ENCODE measurements at regions not wholly inside any gene's neighbourhood (a gene's known extent, or its start where the extent isn't known, plus 50 kb on each side); places are given as distances from the start of the nearest gene placed in this dataset.
"Not testable (repeated sequence)": the region's sequence is repeated elsewhere in the genome, so short reads cannot be mapped to it uniquely, and the experiment has no call there.

DNA sequence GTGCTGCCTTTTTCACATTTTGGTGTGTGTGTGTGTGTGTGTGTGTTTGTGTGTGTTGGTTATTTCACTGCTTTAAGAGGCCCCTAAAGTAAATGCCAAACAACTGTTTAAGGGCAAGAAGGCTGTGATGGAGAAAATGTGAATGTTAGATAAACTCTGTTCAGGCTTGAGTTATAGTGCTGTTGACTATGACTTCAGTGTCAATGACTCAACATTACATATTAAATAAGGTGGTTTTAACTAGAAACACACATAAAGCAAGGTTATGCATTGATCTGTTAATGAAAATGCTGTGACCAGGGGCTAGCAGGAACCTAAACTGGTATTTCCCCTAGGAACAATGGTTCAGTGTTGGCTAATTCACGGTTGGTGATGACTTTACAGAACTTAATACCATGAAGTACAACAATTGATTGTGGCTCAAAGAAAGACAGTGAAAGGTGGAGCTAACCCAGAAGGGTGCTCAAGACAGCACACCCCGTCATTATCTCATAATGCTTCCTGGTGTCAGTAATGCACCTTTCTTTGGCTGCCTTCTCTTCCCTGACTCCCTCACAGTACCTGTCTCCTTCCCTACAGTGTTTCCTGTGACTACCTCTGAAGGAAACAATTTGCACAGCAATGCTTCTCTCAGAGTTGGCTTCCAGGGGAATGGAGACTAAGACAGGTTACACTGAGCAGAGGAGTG lies 116.1 kb downstream of the RIN2 start:
- no peak for DNase-seq

- DNase-seq: no peak
These were observed 117.5 kb downstream of the RIN2 start for GRCh38 chr20:19875376-19876221.

DNA sequence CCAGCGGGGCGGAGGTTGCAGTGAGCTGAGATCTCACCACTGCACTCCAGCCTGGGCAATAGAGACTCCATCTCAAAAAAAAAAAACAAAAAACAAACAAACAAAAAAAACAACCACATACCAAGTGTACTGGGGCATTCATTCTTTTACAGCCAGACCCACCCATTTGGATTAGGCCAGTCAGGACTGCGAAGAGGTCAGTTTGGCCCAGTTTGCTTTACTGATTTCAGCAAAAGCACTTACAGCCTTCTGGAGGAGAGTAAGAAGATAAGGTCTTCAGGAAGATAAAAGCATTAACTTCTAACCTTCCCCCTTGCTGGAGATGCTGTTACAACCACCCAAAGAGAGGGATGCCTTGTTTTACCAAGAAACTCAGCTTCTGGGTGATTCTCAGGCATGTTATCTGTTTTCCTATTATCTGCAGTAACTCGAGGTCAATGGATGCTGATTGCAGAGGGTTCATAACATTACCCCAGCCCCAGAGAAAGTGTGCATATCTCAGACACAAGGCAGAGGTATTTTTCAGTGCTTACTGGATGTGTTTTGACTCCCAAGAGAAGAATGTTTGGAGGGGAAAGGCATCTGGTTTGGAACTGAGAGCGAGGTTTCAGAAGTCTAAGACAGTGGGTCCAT lies 118.9 kb downstream of the RIN2 start:
- DNase-seq: no peak

GRCh38 chr20:19879874-19880255 lies 121.8 kb downstream of the RIN2 start:
- not testable (repeated sequence) for DNase-seq

GRCh38 chr20:19880256-19881079 lies 122.4 kb downstream of the RIN2 start:
- DNase-seq: no peak

- DNase-seq: no peak
These were observed 123.2 kb downstream of the RIN2 start for GRCh38 chr20:19881080-19881840.

DNA sequence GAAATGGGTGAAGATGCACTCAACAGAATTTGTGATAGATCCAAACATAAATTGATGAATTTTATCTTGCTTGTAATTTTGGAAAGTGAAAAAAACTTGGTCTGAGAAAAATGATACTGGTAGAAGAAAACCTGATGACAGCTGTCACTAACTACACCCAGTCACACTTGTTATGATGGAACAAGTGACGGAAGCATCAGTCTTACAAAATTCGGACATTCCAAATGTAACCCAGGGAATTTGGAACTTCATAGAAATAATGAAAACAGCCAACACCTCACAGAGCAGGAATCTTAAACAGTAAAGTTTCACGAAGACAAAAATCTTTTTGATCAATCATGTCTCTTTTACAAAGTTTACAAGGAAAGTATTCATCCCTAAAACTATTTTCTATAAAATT lies 123.9 kb downstream of the RIN2 start:
- DNase-seq: no peak

DNA sequence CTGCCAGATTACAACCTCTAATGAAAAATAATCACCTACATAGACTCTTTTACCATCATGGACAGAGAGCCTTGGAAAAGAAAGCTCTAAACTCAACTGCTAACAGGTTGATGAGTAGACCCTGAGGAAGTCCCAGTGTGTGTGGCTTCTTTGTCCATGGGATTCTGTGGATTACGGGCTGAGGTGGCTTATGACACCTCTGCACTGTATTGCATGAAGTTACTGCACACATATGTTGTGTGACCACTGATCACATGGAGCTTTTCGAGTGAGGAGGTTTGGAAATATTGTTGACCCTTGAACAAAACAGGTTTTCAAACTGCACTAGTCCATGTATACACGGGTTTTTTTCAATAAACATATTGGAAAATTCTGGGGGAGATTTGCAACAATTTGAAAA lies 124.4 kb downstream of the RIN2 start:
- no peak for DNase-seq

DNA sequence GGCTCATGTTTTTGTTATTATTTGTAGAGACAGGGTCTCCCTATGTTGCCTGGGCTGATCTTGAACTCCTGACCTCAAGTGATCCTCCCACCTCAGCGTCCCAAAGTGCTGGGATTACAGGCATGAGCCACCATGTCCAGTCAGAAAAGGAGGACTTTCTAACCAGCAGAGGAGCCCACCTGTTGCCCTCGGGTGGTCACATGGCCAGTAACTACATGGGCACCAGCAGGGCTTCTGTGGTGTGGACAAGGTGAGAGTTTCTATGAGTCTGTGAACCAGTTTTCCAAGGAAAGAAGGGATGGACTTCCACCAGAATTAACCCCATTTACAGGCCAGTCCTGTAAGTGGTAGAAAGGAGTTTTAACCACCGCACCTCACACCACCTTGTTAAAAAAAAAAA lies 125.4 kb downstream of the RIN2 start:
- DNase-seq: no peak

DNA sequence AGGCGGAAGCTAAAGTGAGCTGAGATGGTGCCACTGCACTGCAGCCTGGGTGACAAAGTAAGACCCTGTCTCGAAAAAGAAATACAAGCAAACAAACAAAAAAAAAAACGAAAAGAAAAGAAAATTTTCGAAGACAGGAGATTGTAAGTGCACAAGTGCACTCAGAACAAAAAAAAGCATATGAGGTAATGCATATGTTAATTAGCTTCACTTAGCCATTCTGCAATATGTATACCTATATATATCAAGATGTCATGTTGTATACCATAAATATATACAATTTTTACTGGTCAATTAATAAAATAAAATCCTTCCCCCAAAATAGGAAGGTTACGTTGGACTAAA lies 127.5 kb downstream of the RIN2 start:
- DNase-seq: no peak

DNA sequence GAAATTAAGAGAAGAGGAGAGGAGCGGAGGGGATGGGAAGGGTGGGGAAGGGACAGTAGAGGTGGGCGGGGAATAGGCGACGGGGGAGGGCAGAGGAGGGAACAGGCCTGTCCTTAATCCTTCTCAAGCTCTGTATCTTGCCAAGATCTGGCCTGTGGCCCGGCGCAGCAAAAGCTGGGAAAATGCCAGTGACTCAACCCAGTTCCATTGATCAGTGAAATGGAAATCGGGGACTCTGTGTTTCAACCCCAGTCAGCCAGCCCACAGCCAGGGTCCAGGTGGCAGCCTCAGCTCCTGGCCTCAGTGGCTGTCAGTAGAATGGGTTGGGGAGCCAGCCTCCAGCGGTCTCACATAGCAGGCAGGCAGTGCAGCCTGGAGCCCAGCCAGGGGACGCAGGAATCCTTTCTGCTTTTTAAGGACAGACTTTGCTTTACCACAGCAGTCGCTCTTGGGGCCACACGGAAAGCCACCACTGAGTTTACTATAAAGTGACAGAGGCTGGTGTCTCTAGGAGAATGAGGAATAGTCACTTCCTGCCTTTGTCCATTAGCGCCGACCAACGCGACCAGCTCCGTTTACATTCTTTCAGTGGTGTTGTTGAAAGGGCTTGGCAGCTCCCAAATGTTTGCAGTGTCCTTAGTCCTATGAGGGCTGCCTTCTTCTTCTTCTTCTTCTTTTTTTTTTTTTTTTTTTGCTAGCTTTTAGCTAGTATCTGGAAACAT lies 128.0 kb downstream of the RIN2 start:
- DNase-seq: peak in 1 of 2 experiments; percentile 22

DNA sequence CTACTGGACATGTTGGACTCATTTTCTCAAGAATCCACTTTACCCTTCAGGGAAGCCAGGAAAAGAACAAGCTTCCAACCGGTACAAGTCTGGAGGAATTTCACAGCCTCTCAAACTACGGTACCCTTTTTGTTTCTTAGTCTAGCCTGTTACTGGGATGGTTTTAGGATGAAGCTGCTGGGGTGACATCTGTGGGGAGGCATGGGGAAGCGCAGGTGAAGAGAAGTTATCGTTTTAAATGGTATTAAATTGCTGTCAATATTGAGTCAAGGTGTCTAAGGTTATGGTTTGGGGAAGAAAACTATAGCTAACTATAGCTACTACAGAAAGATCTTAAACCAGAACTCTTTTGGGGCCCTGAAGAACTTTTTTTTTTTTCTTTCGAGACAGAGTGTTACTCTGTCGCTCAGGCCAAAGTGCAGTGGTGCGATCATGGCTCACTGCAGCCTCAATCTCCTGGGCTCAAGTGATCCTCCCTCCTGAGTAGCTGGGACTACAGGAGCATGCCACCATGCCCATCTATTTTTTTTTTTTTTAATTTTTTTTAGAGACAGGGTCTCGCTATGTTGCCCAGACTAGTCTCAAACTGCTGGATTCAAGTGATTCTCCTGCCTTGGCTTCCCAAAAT lies 128.7 kb downstream of the RIN2 start:
- no peak for DNase-seq

- DNase-seq: no peak
These were observed 129.4 kb upstream of the NAA20 start for GRCh38 chr20:19887556-19888268.

DNA sequence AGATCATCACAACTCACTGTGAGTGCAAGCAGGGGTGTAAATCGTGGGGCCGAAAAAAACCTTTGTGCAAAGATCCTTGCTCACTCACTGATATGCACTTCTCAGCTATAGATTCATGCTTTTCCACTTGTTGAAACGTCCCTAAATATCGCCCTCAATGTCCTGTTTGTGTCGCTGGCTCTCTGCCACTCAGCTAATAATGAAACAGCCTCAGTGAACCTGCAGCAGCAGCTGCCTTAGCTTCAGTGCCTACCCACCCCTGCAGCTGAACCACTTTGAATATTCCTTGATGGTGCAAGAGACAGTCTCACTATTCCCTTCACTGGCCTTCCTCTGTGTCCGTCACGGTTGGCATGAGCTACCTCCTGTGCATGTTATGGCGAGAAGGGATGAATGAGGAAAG lies 128.9 kb upstream of the NAA20 start:
- DNase-seq: peak; percentile 58 to 82

- DNase-seq: peak in 1 of 2 experiments; percentile 15
These were observed 127.9 kb upstream of the NAA20 start for GRCh38 chr20:19889011-19889953.

DNA sequence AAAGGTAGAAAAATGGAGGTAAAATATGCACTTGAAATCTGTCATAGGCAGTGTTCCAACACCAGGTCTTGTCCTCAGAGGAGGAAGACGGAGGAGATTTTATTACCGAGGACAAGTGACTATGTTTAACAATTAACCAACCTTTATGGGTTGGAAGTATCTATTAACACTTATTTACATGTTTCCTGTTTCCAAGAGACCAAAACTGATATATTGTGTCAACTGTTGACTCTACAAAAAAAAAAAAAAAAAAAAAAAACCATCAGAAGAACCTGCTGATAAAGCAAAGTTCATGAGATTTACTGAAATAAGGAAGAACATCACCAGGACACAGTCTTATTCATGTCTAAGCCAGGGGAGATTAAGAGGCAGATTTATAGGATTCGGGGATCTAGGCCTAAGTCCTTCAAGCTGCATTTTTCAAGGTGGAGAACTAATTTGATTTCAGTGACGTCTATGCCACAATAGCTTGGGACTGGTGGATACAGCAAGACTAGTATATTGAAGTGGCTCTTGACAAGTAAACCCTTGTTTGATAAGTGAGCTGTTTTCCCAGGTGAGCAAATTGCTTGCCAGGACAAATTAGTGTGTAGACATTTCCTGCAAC lies 126.6 kb upstream of the NAA20 start:
- DNase-seq: peak in 1 of 2 experiments; percentile 43

GRCh38 chr20:19893356-19893755 lies 123.8 kb upstream of the NAA20 start:
- DNase-seq: no peak

- DNase-seq: no peak
These were observed 121.4 kb upstream of the NAA20 start for GRCh38 chr20:19895761-19896160.

DNA sequence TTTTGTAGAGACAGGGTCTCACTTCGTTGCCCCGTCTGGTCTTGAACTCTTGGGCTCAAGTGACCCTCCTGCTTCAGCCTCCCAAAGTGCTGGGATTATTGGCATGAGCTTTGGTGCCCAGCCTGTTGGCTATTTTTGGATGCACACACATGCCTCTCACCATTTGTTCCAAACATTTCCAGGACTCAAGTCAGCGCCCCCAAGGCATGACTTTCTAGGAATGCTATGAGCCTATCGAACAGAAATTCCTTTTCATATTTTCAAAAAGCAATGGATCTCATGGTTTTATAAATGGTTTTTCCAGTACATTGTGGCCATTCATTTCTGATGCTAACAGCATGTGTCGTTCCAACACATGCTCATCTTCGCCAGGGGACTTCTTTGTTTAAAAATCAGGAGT lies 119.3 kb upstream of the NAA20 start:
- no peak for DNase-seq
